GM18511 (cell line): ENCODE measurements at regions not wholly inside any gene's neighbourhood (a gene's known extent, or its start where the extent isn't known, plus 50 kb on each side); places are given as distances from the start of the nearest gene placed in this dataset.

ENCODE experiments used
- ATAC-seq: cut with Tn5 transposase; IDR thresholded peaks from one replicate; pipeline ENCODE4 v1.9.1; 2021; ENCODE audit warnings: mild to moderate bottlenecking, moderate library complexity; ENCODE audit not compliant: unreplicated experiment

- ATAC-seq, result no peak
Measured at GRCh38 chr6:140138311-140139010, 764.0 kb upstream of the CITED2 start.

- no peak for ATAC-seq
Measured at GRCh38 chr6:140134224-140134623, 759.8 kb upstream of the CITED2 start.

GRCh38 chr6:140130074-140130473 lies 755.6 kb upstream of the CITED2 start:
- no peak for ATAC-seq

- ATAC-seq, result no peak
Measured at GRCh38 chr6:140124498-140124897, 750.0 kb upstream of the CITED2 start.

- no peak for ATAC-seq
Measured at GRCh38 chr6:140108167-140108566, 733.7 kb upstream of the CITED2 start.

GRCh38 chr6:140107216-140107615 lies 732.8 kb upstream of the CITED2 start:
- ATAC-seq, result no peak

GRCh38 chr6:140105857-140106256 lies 731.4 kb upstream of the CITED2 start:
- ATAC-seq, result no peak

GRCh38 chr6:140105241-140105640 lies 730.8 kb upstream of the CITED2 start:
- no peak for ATAC-seq

GRCh38 chr6:140101818-140102217 lies 727.4 kb upstream of the CITED2 start:
- ATAC-seq, result no peak

- no peak for ATAC-seq
Measured at GRCh38 chr6:140101367-140101766, 726.9 kb upstream of the CITED2 start.

GRCh38 chr6:140095532-140095931 lies 721.1 kb upstream of the CITED2 start:
- no peak for ATAC-seq

- no peak for ATAC-seq
Measured at GRCh38 chr6:140091895-140092294, 717.4 kb upstream of the CITED2 start.

GRCh38 chr6:140090871-140091270 lies 716.4 kb upstream of the CITED2 start:
- ATAC-seq, result no peak

GRCh38 chr6:140083375-140083774 lies 708.9 kb upstream of the CITED2 start:
- ATAC-seq, result no peak

GRCh38 chr6:140082867-140083297 lies 708.4 kb upstream of the CITED2 start:
- ATAC-seq, result no peak

- ATAC-seq, result no peak
Measured at GRCh38 chr6:140079328-140079727, 704.9 kb upstream of the CITED2 start.

- no peak for ATAC-seq
Measured at GRCh38 chr6:140078561-140079125, 704.2 kb upstream of the CITED2 start.

- ATAC-seq, result no peak
Measured at GRCh38 chr6:140077827-140078560, 703.5 kb upstream of the CITED2 start.

GRCh38 chr6:140076105-140076504 lies 701.7 kb upstream of the CITED2 start:
- no peak for ATAC-seq

GRCh38 chr6:140073456-140073855 lies 699.0 kb upstream of the CITED2 start:
- ATAC-seq, result no peak

GRCh38 chr6:140071601-140072062 lies 697.2 kb upstream of the CITED2 start:
- ATAC-seq, result no peak
